Large intestine (tissue), 3 donors: ENCODE measurements at regions not wholly inside any gene's neighbourhood (a gene's known extent, or its start where the extent isn't known, plus 50 kb on each side); places are given as distances from the start of the nearest gene placed in this dataset.
"Not testable (repeated sequence)": the region's sequence is repeated elsewhere in the genome, so short reads cannot be mapped to it uniquely, and the experiment has no call there.

ENCODE experiments used
- DNase-seq, 2 donors: peaks; one replicate each; pipeline versions ENCODE4 v3.0.0 to v3.0.0-alpha.2; 2013
- H3K27ac ChIP-seq: one replicate; pipeline ENCODE4 v1.5.1; 2013; ENCODE audit warnings: low read length
- H3K27me3 ChIP-seq: 2 replicates; pipeline ENCODE4 v1.6.1; 2013; ENCODE audit warnings: low read length; ENCODE audit not compliant: control insufficient read depth, insufficient read depth
- H3K36me3 ChIP-seq: 2 replicates; pipeline ENCODE4 v1.6.1; 2013; ENCODE audit warnings: low read length; ENCODE audit not compliant: control insufficient read depth, insufficient read depth
- H3K4me1 ChIP-seq: one replicate; pipeline ENCODE4 v1.6.1; 2013; ENCODE audit warnings: low read length; ENCODE audit not compliant: control insufficient read depth, insufficient read depth
- H3K4me3 ChIP-seq: one replicate; pipeline ENCODE4 v1.5.1; 2013; ENCODE audit warnings: low read length
- H3K9me3 ChIP-seq: one replicate; pipeline ENCODE4 v1.6.1; 2013; ENCODE audit warnings: mild to moderate bottlenecking, low read depth, low read length, moderate library complexity; ENCODE audit not compliant: control insufficient read depth
- WGBS: methylation state at CpG from one replicate; pipeline ENCODE4 v1.1.5; 2013; ENCODE audit warnings: low lambda C conversion rate; ENCODE audit not compliant: insufficient coverage; 5-methylcytosine and 5-hydroxymethylcytosine counted together

DNA sequence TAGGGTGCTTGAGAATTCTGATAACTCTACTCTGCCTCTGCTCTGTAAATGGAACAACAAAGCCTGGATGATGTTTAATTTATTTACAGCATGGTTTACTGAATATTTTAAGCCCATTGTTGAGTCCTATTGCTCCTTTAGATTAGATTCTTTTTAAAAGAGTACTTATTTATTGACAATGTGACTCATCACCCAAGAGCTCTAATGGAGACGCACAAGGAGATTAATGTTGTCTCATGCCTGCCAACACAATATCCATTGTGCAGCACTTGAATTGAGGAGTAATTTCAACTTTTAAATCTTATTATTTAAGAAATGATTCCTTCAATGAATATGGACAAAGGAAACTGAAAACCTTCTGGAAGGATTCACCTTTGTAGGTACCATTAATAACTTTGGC lies 691.4 kb downstream of the ZBBX start:
- H3K4me1 ChIP-seq, result no peaks in the 10 kb centered on the region
- H3K9me3 ChIP-seq, result no peaks in the 10 kb centered on the region
- no peak overlapping the region for H3K4me3 ChIP-seq
- no peaks in the 10 kb centered on the region for H3K36me3 ChIP-seq
- no peaks in the 10 kb centered on the region for H3K27me3 ChIP-seq
- 100% methylated on average over 1 of the region's 1 CpG for WGBS
- H3K27ac ChIP-seq, result no peak overlapping the region
- no peak for DNase-seq

DNA sequence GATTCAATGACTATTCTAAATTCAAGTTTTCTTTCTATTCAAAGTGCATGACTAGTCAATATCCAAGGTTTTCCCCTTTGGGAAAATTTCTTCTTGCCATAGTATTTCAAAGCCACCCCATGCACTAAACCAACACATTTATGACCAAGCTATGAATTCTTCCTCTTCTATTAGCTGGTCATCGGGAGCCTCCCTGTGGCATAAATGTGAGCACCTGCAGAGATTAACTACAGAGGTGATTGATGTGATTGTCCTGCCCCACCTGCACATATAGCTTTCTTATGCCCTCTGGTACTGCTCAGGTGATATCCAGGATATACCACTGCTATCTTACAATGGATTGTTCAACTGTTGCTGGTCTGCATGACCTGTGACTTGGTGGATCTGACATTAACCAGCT lies 694.9 kb downstream of the ZBBX start:
- H3K4me3 ChIP-seq, result no peak overlapping the region
- no peak overlapping the region for H3K27ac ChIP-seq
- no peak for DNase-seq
- no peaks in the 10 kb centered on the region for H3K9me3 ChIP-seq
- H3K4me1 ChIP-seq, result no peaks in the 10 kb centered on the region
- H3K36me3 ChIP-seq, result no peaks in the 10 kb centered on the region
- no peaks in the 10 kb centered on the region for H3K27me3 ChIP-seq
- no CpG with 5 or more reads among the region's 1 CpG for WGBS

DNA sequence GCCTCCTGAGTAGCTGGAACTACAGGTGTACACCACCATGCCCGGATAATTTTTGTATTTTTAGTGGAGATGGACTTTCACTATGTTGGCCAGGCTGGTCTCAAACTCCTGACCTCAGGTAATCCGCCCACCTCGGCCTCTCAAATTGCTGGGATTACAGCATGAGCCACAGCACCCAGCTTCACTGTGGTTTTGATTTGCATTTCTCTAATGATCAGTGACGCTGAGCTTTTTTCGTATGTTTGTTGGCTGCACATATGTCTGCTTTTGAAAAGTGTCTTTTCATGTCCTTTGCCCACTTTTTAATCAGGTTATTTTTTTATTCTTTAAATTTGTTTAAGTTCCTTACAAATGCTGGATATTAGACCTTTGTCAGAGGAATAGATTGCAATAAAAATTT lies 696.0 kb downstream of the ZBBX start:
- H3K9me3 ChIP-seq, H3K36me3 ChIP-seq, H3K27ac ChIP-seq, DNase-seq, H3K27me3 ChIP-seq, H3K4me1 ChIP-seq, H3K4me3 ChIP-seq: not testable (repeated sequence)
- WGBS, result 100% methylated on average over 2 of the region's 5 CpGs

DNA sequence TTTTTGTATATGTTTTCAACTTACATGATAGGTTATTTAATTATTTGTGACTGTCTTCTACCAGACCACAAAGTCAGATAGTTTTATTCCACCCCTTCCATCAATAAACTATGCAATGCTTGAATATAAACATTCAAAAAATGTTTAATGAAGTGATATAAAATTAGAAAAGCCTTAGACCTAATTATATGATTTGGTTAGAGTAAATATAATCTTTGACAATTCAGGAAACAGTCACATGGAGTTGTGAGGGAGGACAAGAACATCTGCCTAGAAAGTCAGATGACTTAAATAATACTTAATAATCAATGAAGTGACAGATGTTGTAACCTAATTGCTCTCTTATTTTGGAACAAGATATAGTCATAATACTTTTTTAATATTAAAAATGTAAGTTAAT lies 710.3 kb downstream of the ZBBX start:
- H3K4me3 ChIP-seq, result no peak overlapping the region
- no peaks in the 10 kb centered on the region for H3K9me3 ChIP-seq
- no peak for DNase-seq
- H3K4me1 ChIP-seq, result no peaks in the 10 kb centered on the region
- H3K27ac ChIP-seq, result no peak overlapping the region
- H3K27me3 ChIP-seq, result no peaks in the 10 kb centered on the region
- no peaks in the 10 kb centered on the region for H3K36me3 ChIP-seq

DNA sequence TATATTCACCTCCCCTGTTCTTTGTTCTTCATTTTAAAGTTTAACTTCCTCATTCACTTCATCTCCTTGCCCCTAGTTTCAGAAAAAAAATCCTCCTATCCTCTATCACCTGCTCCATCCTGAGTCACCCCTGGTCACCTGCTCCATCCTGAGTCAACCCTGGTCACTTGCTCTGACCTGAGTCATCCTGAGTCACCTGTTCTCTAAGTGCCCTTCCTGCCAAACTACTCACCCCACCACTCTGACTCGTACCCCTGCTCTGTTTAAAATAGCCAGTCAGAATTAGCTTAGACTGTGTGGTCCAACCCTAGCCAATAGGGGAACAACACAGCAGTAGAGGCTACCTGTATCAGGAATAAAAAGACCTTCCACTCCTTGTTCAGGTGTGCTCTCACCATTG lies 716.9 kb downstream of the ZBBX start:
- Histone ChIP-seq H3K9me3 (no peaks in the 10 kb centered on the region), H3K4me3 (no peak overlapping the region), H3K4me1 (no peaks in the 10 kb centered on the region), H3K27me3 (no peaks in the 10 kb centered on the region), H3K36me3 (no peaks in the 10 kb centered on the region), H3K27ac (no peak overlapping the region)
- no CpG with 5 or more reads among the region's 1 CpG for WGBS
- no peak for DNase-seq

DNA sequence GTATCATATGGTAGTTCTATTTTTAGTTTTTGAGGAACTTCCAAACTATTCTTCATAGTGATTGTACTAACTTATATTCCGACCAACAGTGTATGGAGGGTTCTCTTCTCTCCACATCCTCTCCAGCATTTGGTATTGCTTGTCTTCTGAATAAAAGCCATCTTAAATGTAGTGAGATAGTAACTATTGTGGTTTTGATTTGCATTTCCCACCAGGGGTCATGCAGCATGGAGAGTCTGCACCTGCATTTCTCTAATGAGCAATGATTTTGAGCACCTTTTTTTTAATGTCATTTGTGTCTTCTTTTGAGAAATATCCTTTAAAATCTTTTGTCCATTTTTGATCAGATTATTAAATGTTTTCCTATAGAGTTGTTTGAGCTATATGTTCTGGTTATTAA lies 718.5 kb downstream of the ZBBX start:
- Histone ChIP-seq H3K36me3 (no peaks in the 10 kb centered on the region), H3K4me3 (no peak overlapping the region), H3K9me3 (peaks cover 3% of the 10 kb centered on the region), H3K27me3 (no peaks in the 10 kb centered on the region), H3K4me1 (no peaks in the 10 kb centered on the region), H3K27ac (no peak overlapping the region)
- DNase-seq, result no peak
- no CpG with 5 or more reads among the region's 1 CpG for WGBS

DNA sequence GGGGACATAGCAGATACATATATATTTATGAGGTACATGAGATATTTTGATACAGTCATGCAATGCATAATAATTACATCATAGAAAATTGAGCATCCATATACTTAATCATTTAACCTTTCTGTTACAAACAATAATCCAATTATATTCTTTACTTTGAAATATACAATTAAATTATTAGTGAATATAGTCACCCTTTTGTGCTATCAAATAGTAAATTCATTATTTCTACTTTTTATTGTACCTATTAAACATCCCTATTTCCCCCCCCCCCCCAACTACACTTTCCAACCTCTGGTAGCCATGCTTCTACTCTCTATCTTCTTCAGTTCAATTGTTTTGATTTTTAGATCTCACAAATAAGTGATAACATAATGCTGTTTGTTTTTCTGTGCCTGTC lies 719.1 kb downstream of the ZBBX start:
- Histone ChIP-seq H3K27me3 (no peaks in the 10 kb centered on the region), H3K27ac (no peak overlapping the region), H3K4me3 (no peak overlapping the region), H3K36me3 (no peaks in the 10 kb centered on the region), H3K4me1 (no peaks in the 10 kb centered on the region), H3K9me3 (peaks cover 3% of the 10 kb centered on the region)
- no peak for DNase-seq

DNA sequence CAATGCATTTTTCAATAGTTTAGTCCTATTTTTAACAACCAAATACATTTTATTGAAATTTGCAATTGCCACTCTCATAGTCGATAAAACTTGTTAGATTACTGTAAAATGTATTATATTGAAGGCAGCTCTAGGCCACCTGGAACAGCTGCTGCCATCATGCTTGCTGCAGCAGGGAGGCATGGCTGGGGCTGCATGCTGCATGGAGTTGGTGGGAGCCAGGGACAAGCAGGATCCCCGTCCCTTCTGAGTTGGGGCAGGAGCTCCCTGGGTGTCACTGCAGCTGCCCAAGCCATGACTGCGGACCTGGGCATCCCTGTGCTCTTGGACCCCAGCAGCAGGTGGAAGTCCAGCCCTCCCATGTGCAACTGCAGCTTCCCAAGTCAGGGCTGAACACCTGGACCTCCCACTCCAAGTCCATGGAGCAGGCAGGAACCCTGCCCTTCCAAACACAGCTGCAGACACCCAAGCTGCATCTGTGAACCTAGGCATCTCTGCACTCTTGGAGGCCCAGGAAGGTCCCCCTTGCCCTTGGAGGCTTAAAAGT lies 742.0 kb downstream of the ZBBX start:
- H3K27me3 ChIP-seq, result no peaks in the 10 kb centered on the region
- no CpG with 5 or more reads among the region's 3 CpGs for WGBS
- H3K9me3 ChIP-seq, result no peaks in the 10 kb centered on the region

DNA sequence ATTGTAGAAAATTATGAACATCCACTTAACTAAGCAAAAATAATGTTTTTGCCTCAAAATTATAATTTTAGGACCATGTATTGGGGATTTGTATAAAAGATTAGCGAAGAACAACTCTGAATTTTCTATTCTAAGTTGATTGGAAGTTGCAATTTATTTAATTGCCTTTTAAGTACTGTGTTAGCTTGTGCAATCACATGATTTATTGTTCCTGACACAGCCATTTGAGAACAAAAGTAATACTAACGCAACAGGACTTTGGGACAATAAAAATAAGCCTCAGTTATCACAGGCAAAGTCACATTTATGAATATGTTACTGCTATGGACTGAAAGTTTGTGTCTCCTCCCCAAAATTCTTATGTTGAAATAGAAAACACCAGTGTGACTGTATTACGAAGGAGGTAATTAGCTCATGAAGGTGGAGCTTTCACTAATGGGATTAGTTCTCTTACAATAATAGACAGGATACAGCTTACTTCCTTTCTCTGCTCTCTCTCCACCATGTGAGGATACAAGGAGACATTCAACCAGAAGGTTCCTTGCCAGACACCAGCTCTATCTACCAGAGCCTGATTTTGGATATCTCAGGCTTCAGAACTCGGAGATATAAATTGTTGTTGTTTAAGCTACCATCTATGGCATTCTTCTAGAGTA lies 745.9 kb downstream of the ZBBX start:
- peak; percentile 37 to 77 for DNase-seq
- H3K36me3 ChIP-seq, result no peaks in the 10 kb centered on the region
- H3K27ac ChIP-seq, result no peak overlapping the region
- H3K9me3 ChIP-seq, result no peaks in the 10 kb centered on the region
- H3K27me3 ChIP-seq, result no peaks in the 10 kb centered on the region
- 89% methylated on average over 1 of the region's 4 CpGs for WGBS
- no peaks in the 10 kb centered on the region for H3K4me1 ChIP-seq
- no peak overlapping the region for H3K4me3 ChIP-seq

More for the DNA sequence above, 742.0 kb downstream of the ZBBX start:
- no peak for DNase-seq
- H3K36me3 ChIP-seq, result no peaks in the 10 kb centered on the region
- H3K4me3 ChIP-seq, result no peak overlapping the region
- H3K4me1 ChIP-seq, result no peaks in the 10 kb centered on the region
- H3K27ac ChIP-seq, result no peak overlapping the region

DNA sequence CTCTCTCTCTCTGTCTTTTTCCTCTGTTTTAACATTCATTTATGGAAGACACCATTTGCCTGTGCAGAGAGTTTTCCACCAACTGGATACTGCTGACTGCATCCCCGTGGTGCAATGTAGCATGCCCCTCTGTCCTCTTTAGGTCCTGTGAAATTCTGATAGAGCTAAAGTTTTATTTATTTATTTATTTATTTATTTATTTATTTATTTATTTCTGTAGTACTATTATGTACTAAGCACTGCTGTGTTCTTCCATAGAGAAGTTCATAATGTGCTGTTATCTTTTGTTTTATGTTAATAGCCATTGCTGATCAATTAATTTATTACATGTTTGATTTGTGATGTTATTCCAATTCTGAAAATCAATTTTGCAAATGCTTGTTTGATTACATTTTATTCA lies 749.9 kb downstream of the ZBBX start:
- Histone ChIP-seq H3K36me3 (no peaks in the 10 kb centered on the region), H3K4me1 (no peaks in the 10 kb centered on the region), H3K27ac (no peak overlapping the region), H3K27me3 (no peaks in the 10 kb centered on the region), H3K4me3 (no peak overlapping the region), H3K9me3 (no peaks in the 10 kb centered on the region)
- WGBS, result 83% methylated on average over 1 of the region's 1 CpG
- no peak for DNase-seq

DNA sequence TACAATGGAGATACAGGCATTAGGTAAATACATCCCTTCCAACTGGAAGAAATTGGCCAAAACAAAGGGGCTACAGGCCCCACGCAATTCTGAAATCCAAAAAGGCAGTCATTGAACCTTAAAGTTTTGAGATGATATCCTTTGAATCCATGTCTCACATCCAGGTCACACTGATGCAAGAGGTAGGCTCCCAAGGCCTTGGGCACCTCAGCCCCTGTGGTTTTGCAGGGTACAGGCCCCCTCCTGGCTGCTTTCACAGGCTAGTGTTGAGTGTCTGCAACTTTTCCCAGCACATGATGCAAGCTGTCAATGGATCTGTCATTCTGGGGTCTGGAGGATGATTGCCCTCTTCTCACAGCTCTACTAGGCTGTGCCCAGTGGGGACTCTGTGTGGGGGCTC lies 766.7 kb downstream of the ZBBX start:
- Histone ChIP-seq H3K36me3 (no peaks in the 10 kb centered on the region), H3K27me3 (no peaks in the 10 kb centered on the region), H3K4me1 (no peaks in the 10 kb centered on the region), H3K4me3 (no peak overlapping the region), H3K27ac (no peak overlapping the region), H3K9me3 (no peaks in the 10 kb centered on the region)
- no peak for DNase-seq
- WGBS, result no CpG with 5 or more reads among the region's 1 CpG
